GM21367 (cell line): ENCODE measurements at regions not wholly inside any gene's neighbourhood (a gene's known extent, or its start where the extent isn't known, plus 50 kb on each side); places are given as distances from the start of the nearest gene placed in this dataset.

ENCODE experiments used
- ATAC-seq: cut with Tn5 transposase; IDR thresholded peaks from one replicate; pipeline ENCODE4 v1.9.1; 2021; ENCODE audit not compliant: unreplicated experiment

DNA sequence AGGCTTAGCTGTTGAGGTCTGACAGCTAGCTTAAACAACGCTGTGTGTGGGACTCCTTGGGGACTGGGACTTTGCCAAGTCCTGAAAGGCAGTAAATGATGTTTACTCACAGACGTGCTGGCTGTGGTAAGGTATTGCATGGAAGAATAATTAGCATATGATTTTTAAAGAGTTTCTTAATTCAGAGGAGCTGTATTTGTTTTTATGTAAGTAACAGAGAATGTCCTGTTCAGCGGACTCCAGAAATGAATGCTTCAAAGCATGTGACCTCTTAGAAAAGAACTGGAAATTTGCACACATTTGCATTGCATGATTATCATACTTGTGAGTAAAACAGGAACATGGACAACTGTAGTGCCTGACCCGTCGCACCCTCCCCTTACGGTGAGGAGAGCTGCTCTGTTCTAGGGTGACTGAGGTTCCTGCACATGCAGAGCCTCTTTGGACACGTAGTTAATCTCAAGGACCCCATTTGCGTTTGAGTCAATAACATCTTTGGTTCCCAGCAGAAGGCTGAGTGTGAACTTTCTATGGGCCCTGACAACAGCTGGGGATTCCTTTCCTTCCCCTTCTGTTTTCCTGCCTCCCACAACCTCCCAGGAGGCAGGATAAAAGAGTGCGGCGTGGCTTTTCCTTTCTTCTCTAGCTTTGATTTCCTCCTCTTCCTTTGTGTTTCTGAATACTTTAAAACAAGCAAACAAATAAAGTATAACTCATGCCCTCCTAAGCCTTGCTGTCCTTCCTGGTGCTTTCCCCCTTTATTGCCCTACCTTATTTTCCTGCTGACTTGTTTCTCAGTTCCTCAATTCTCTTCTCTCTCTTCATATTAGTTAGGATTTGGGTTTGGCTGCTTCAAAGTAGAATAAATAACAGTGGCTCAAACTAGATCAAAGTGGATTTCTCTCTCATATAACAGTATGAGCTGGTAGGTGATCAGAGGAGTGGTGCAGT lies 157.2 kb upstream of the CD180 start:
- no peak for ATAC-seq

DNA sequence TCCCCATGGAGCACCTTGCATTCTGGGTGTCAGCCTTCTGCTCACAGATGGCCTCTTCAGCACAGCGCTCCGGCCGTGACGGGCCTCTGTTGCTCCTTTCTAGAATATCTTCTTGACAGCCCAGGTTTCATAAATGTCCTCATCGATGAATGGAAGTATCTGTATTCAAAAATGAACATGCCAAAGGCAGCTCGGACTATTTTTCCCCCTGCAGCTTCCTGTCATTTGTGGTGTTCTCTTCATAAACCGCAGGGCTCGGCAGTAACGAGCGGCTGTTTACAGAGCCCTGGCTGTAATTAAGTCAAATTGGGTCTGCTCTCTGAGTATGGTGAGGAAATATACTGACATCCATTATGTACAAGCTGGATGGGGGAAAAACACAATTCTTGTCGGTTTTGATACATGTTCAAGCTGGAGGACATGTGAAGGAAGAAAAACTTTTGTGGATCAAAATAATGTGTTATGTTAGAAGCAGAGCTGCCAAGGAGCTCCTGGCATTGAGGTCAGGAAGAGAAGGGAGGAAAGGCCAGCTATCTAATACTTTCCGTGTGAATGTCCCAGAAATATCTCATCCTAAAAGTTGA lies 154.1 kb upstream of the CD180 start:
- no peak for ATAC-seq

DNA sequence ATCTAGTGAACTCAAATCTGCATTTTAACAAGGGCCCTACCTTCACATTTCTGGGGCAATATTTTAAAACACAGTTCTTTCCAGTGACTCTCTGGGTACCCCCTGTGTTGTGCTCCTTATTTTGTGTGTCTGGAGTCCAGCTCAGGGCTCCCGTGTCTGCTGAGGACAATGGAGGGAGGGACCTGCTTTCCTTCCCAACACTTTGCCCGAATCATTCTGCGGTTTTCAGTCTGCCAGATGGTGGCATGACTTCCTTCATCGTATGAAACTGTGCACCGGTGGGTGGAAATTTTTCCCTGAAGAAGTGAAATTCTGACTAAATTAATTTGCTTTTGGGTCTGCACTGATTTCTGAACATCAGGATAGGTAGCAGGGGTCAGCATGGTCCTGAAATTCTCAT lies 153.6 kb upstream of the CD180 start:
- no peak for ATAC-seq

DNA sequence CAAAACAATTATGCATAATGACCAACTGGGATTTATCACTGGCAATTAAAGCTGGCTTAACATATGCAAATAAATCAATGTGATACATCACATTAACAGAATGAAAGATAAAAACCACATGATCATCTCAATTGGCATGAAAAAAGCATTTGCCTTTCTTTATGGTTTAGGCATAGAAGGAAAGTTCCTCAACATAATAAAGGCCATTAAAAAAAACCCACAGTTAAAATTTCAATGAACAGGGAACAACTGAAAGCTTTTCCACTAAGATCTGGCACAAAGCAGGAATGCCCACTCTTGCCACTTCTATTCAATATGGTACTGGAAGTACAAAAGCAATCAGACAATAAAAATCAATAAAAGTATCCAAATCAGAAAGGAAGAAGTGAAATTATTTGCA lies 151.2 kb upstream of the CD180 start:
- no peak for ATAC-seq

DNA sequence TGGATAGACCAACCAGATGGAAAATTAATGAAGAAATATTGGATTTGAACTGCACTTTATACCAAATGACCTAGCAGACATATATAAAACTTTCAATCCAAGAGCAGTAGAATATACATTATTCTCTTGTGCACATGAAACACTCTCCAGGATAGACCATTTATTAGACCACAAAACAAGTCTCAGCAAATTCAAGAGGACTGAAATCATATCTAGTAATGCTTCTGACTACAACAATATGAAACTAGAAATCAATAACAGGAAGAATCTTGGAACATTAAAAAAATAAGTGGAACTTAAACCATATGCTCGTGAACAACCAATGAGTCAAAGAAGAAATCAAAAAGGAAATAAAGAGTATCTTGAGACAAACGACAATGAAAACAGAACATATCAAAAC lies 150.0 kb upstream of the CD180 start:
- no peak for ATAC-seq

DNA sequence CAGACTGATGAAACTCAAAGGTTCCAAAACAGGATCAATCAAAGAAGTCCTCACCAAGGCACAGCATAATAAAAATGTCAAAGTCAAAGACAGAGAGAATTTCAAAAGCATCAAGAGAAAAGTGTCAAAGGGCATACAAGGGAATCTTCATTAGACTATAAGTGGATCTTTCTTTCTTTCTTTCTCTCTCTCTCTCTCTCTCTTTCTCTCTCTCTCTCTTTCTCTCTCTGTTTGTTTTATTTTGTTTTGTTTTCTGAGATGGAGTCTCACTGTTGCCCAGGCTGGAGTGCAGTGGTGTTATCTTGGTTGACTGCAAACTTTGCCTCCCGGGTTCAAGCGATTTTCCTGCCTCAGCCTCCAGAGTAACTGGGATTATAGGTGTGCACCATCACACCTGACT lies 148.3 kb upstream of the CD180 start:
- ATAC-seq, result no peak

DNA sequence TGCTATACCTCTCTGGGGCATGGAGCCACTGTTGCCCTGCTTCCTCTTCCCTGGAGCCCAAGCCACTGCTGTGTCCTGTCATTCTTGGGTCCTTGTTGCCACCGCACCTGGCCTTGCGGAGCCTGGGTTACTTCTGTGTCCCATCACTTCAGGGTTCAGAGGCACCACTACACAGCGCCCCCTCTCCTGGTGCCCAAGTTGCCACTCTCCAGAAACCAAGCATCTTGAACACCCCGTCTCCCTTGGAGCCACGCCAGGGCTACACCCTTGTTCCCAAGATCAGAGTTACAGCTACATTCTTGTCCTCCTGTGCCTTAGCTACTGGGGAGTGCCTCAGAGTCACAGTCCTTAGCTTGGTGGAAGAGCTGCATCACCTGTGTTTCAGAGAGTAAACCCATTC lies 147.2 kb upstream of the CD180 start:
- ATAC-seq, result no peak

DNA sequence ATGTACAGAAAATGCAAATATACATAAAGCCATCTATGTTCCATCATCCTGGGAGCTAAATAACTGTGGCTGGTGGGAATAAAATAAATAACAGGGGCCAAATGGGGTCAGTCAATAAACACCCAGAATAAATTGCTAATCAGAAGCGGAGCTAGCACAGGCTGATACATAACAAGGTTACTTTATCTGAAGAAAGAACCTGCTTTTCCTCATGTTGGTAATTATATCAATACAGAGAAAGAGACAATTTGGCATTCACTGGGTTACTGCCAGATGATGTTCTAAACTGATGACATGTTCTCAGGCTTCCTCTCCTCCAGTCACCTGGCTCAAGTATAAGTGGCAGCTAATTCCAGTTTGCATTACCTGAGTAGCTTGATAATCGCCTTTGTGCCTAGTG lies 144.9 kb upstream of the CD180 start:
- no peak for ATAC-seq

DNA sequence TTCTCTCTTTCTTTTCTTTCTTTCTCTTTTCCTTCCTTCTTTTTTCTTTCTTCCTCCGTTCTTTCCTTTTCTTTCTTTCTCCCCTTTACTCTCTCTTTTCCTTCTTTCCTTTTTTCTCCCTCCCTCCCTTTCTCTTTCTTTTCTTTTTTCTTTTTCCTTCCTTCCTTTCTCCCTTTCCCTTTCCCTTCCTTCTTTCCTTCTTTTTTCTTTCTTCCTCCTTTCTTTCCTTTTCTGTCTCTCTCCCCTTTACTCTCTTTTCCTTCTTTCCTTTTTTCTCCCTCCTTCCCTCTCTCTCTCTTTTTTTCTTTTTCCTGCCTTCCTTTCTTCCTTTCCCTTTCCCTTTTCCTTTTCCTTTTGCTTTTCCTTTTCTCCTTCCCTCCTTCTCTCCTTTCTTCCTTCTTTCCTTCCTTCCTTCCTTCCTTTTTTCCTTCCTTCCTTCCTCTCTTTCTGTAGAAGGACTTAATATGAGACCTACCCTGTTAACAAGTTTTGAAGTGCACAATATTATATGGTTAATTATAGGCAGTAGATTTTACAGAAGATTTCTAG lies 142.7 kb upstream of the CD180 start:
- no peak for ATAC-seq

DNA sequence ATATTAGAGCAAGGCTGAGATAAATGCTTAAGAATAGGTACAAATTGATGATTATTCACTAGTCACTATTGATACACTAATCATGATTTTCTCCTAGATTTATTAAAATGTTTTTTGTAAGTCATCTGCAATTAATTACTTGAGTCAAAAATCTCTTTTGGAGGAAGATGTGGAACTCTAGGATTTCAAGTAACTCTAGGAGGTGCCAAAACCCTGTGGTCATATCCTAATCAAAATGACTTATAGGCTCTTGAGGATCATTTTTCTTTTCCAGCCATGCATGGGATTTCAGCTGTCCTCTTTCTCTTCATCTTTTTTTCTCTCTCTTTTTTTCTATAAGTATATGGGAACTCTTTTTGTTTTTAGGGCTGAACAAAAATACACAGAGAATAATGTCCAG lies 141.8 kb upstream of the CD180 start:
- ATAC-seq, result no peak

DNA sequence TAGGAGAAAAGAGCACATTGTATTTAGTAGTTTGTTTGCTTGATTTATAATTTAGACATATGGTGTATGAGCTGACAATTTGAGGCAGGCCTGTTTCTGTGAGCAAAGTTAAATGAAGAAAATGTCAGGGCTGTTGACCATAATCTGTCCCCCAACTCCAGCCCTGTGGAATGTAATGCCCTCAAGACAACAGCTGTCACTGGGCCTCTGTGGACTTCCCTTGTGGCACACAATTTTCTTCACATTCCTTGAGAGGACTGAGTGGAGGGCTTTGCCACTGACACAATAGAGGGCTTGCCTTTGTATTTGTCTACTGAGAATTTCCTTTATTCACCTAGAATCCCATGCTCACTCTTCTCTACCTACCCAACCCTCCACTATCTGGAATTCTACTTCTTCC lies 141.2 kb upstream of the CD180 start:
- ATAC-seq, result no peak

DNA sequence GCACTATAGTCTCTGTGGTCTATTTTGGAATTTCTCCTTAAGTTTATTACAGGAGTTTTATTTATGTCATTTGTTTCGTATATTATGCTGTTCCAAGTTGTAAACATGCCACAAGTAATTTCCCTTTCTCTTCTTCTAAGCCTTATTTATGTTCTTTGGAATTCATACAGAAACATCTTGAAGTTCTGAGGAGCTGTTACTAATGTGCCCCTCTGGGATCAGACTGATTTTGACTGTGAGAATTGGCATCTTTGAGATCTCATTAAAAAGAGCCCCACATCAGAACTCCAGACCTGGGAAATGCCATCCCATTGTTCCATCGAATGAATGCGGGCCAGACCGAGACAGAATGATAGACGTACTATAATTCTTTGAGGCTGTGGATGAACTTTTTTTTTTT lies 138.8 kb upstream of the CD180 start:
- ATAC-seq, result no peak

DNA sequence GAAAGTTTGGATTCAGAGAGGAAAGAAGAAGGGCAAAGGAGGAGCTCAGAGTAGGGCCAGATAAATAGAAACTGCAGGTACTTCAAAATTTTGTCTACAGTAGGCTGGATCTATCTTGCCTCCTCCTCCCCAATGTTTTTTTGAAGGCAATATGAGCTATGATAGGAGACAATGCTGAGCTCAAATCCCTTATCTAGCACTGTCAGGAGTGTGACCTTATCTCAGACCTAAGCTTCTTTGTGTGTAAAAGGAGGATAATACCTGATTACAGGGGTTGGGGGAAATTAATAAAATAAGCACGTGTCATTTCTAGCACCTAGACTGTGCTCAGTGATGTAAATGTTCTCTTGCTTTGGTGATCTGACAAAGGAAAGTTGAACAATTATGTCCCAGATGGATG lies 137.8 kb upstream of the CD180 start:
- no peak for ATAC-seq

DNA sequence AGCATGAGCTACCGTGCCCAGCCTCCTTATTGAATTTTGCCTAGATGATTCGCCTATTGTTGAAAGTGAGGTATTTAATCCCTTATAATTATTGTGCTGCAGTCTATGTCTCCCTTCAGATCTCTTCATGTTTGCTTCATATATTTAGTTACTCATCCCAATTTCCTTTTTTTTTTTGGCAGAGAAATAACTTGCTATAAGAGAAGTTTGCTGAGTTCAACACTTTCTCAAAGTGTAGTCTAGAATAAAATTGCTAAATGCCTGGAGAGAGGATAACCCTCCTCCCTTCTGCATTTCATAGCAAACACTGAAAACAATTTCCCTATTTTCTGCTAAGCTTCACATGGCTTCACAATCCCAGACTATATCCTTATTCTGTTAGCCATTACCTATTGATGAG lies 136.6 kb upstream of the CD180 start:
- no peak for ATAC-seq

DNA sequence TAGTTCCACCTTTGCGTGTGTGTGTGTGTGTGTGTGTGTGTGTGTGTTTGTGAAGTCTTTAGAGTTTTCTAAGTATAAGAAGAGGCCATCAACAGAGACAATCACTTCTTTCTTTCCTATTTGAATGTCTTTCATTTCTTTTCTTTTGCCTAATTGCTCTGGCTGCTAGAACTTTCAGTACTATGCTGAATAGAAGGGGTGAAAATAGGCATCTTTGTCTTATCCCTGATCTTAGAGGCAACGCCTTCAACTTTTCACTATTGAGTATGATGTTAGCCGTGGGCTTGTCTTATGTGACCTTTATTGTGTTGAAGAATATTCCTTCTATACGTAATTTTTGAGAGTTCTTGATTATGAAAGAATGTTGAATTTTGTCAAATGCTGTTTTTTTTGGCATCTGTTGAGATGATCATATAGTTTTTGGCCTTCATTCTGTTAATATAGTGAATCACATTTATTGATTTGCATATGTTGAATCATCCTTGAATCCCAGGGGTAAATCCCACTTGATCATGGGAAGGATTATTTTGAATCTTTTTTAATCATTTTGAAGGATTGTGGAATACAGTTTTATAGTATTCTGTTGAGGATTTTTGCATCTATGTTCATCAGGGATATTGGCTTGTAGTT lies 134.8 kb upstream of the CD180 start:
- no peak for ATAC-seq

DNA sequence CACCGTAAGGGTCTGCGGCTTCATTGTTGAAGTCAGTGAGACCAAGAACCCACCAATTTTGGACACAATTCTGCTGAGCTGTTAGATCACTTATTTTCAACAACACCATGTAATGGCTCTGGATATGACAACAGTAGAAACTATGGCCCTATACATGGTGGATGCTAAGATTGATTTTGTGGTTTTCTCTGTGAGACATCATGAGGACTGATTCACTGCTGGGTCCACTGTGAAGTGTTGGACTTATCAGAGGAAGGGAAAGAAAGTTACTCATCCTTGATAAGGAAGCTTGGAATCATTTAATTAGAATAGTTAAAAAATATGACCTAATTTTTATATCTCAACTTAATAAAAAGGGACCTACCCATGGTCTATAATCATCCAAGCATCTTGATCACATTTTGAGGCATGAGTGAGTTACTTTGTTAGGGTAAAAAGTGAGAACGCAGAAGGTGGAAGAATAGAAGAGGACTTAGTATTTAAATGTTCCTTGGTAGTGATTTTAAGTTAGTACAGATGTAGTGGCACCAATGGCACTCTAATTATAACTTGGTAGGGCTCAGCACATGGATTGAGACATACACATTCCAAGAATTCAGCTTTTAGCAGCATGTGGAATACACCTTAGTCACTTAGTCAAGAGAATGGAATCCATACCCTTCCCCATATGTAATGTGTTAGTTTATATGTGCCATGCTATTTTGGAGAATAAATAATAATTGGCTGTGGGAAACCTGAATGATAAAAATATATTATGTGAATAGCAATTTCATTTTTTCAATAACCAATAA lies 123.5 kb upstream of the CD180 start:
- ATAC-seq, result no peak

DNA sequence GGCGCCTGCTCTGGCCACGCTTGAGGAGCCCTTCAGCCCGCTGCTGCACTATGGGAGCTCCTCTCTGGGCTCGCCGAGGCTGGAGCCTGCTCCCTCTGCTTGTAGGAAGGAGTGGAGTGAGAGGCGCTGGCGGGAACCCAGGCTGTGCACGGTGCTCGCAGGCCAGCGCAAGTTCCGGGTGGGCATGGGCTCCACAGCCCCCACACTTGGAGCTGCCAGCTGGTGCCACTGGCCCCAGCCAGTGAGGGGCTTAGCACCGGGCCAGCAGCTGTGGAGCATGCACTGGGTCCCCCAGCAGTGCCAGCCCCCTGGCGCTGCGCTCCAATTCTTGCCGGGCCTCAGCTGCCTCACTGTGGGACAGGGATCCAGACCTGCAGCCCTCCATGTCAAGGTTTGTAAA lies 122.1 kb upstream of the CD180 start:
- no peak for ATAC-seq

DNA sequence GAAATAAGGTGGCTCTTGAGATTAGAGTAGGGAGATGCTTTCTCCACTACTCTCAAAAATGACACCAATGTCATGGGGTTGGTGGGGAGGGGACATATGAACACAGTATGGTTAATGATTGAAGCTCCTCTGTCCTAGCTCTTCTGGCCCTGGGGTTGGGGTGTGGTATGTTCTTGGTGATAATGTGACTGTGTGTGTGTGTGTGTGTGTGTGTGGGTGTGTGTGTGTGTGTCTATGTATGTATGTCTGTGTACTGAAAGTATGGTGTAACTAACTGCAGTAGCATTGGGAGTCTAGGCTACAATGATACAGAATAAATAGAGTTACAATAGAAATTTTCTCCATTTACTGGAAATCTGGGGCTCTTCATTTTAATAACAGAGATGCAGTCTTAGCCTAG lies 121.0 kb upstream of the CD180 start:
- ATAC-seq, result no peak

DNA sequence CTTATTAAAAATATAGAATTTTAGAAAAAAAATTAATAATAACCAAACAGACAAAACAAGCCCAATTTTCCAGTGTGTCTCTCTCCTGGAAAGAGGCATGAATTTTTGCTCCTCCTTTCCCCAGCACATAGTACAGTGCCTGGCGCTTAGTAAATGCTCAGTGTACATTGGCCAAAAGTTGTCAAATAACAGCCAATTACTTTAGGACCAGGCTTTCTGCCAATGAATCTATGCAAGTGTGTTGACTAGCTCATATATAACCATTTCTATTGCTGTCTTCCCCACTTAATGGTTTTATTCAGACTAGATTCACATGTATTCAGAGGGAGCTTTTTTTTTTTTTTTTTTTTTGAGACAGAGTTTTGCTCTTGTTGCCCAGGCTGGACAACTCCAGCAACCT lies 120.1 kb upstream of the CD180 start:
- no peak for ATAC-seq

DNA sequence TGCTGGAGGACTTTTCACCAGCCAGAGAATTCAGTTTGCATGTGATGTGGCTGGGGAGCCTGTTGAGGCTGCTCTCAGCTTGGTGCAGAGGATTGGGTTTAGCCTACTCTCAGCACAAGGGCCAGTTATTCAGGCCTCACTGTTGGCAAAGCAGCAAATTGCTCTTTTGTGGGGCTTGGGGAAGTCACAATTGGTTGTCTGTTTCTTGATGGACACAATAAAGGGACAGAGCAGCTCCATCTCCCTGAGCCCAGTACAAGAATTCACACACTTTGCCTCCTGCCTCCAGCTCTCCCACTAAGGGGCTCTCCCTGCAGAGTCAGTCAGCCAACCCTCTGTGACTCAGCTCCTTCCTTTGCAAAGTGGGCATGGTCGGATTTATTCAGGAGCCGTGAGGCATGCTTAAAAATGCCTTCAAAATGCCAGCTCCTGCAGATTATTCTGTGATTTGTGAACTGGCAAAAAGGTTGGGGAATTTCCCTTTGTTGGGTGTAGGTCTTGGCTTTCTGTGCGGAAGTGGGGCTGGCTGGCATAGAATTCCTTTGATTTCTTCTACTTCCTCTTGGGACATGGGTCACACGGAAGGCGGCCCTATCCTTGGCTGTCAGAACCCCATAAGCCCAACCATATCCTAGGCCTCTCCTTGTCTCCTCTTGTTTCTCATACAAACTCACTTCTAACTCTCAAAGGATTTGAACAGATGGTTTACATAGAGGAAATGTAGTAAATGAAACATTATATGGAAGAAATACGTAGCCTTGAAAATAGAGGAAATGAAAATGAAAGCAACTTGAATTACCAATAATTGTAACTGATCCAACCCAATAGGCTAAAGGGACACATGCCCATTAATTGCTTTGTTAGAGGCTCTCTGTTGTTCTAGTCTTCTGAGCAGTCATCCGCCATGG lies 118.7 kb upstream of the CD180 start:
- no peak for ATAC-seq
